SU-DHL-6 (cell line): ENCODE measurements at regions not wholly inside any gene's neighbourhood (a gene's known extent, or its start where the extent isn't known, plus 50 kb on each side); places are given as distances from the start of the nearest gene placed in this dataset.

Experiments used
- H2AFZ ChIP-seq: fragments of 200-600 bp; sonication (generic); 2 replicates; pipeline ENCODE4 v1.6.1; 2014; ENCODE audit warnings: low read depth, mild to moderate bottlenecking, moderate library complexity, mixed read lengths, antibody characterized with exemption, low read length; ENCODE audit not compliant: severe bottlenecking
- H3F3A ChIP-seq: fragments of 200-600 bp; shearing (Covaris generic); 2 replicates; pipeline ENCODE4 v1.6.0; 2016; ENCODE audit warnings: antibody characterized with exemption, mild to moderate bottlenecking; ENCODE audit not compliant: insufficient read depth
- H3K27ac ChIP-seq: fragments of 200-600 bp; sonication (generic); 2 replicates; pipeline ENCODE4 v1.5.1; 2016; ENCODE audit warnings: low read depth, mild to moderate bottlenecking, low read length, moderate library complexity, mixed read lengths
- H3K27me3 ChIP-seq: fragments of 200-600 bp; sonication (generic), shearing (Covaris generic); 2 replicates; pipeline ENCODE4 v1.6.0; 2014; ENCODE audit warnings: mild to moderate bottlenecking, low read length
- H3K36me3 ChIP-seq: fragments of 200-600 bp; sonication (generic); 2 replicates; pipeline ENCODE4 v1.6.1; 2014; ENCODE audit warnings: mild to moderate bottlenecking, low read length, mixed read lengths
- H3K4me2 ChIP-seq: fragments of 300-600, 200-600 bp; shearing (Covaris generic), sonication (generic); 2 replicates; pipeline ENCODE4 v1.6.0; 2014; ENCODE audit warnings: low read length, low read depth, mild to moderate bottlenecking; ENCODE audit not compliant: poor library complexity, severe bottlenecking
- H3K4me3 ChIP-seq: fragments of 200-600 bp; sonication (generic); 2 replicates; pipeline ENCODE4 v1.5.1; 2014; ENCODE audit warnings: antibody characterized with exemption, low read length, mild to moderate bottlenecking, mixed read lengths; ENCODE audit not compliant: insufficient read depth, poor library complexity, severe bottlenecking
- H3K79me2 ChIP-seq: fragments of 200-600 bp; sonication (generic); 2 replicates; pipeline ENCODE4 v1.6.1; 2014; ENCODE audit warnings: mild to moderate bottlenecking, low read length, moderate library complexity; ENCODE audit not compliant: insufficient read depth
- H3K9ac ChIP-seq: fragments of 200-600 bp; sonication (generic); 2 replicates; pipeline ENCODE4 v1.7.0; 2014; ENCODE audit warnings: mild to moderate bottlenecking, low read length
- H3K9me2 ChIP-seq: fragments of 200-600 bp; sonication (generic); replicated peaks from 2 replicates; pipeline ENCODE4 v1.6.1; 2014; ENCODE audit warnings: low read length; ENCODE audit not compliant: insufficient read depth
- H3K9me3 ChIP-seq: fragments of 200-600 bp; sonication (generic); 2 replicates; pipeline ENCODE4 v1.6.1; 2014; ENCODE audit warnings: low read length, mixed read lengths; ENCODE audit not compliant: insufficient read depth
- H4K20me1 ChIP-seq: fragments of 200-600 bp; sonication (generic); 2 replicates; pipeline ENCODE4 v1.6.1; 2014; ENCODE audit warnings: low read depth, mild to moderate bottlenecking, antibody characterized with exemption, low read length, moderate library complexity, mixed read lengths
- EZH2phosphoT487 ChIP-seq: fragments of 200-600 bp; sonication (generic), shearing (Covaris generic); conservative IDR thresholded peaks from 2 replicates; pipeline ENCODE4 v1.6.1; 2018; ENCODE audit warnings: mild to moderate bottlenecking, antibody characterized with exemption, low read length, moderate library complexity, mixed read lengths
- TF ChIP-seq, protein P1 (sequence below): fragments of 200-600 bp; sonication (generic); IDR thresholded peaks from one replicate; pipeline ENCODE4 v1.5.1; 2017; ENCODE audit warnings: antibody characterized with exemption, mild to moderate bottlenecking, low read length, moderate library complexity; ENCODE audit not compliant: insufficient read depth, poor library complexity, severe bottlenecking

DNA sequence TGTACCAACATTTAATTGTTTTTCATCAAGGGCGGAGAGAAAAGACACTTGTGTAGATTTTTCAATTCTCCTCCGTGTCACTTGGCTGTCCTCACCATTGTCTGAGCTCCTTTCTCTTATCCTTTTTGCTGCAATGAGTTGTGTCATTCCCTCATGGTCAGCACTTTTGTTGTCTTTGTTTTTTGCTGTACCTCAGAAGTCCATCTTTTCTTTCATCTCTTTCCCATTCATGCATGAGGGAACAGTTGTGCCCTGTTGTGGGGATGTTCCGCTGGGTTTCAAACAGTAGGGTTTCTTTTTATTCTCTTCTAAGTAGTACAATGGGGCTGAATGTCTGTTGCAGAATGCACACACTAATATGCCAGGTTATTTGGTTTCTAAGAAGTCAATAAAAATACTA, 222.6 kb downstream of the TM9SF2 start:
- no peaks in the 10 kb centered on the region for H3K9me3 ChIP-seq
- TF ChIP-seq EZH2phosphoT487 = no peak
- TF ChIP-seq, protein P1, sequence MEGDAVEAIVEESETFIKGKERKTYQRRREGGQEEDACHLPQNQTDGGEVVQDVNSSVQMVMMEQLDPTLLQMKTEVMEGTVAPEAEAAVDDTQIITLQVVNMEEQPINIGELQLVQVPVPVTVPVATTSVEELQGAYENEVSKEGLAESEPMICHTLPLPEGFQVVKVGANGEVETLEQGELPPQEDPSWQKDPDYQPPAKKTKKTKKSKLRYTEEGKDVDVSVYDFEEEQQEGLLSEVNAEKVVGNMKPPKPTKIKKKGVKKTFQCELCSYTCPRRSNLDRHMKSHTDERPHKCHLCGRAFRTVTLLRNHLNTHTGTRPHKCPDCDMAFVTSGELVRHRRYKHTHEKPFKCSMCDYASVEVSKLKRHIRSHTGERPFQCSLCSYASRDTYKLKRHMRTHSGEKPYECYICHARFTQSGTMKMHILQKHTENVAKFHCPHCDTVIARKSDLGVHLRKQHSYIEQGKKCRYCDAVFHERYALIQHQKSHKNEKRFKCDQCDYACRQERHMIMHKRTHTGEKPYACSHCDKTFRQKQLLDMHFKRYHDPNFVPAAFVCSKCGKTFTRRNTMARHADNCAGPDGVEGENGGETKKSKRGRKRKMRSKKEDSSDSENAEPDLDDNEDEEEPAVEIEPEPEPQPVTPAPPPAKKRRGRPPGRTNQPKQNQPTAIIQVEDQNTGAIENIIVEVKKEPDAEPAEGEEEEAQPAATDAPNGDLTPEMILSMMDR = no peak
- H3K36me3 ChIP-seq = no peaks in the 10 kb centered on the region
- no peak overlapping the region for H3K27ac ChIP-seq
- H3K4me2 ChIP-seq = no peak overlapping the region
- no peak overlapping the region for H2AFZ ChIP-seq
- H3K9ac ChIP-seq = no peak overlapping the region
- no peaks in the 10 kb centered on the region for H3K9me2 ChIP-seq
- no peak overlapping the region for H3K4me3 ChIP-seq
- no peaks in the 10 kb centered on the region for H3F3A ChIP-seq
- H3K79me2 ChIP-seq = no peaks in the 10 kb centered on the region
- H4K20me1 ChIP-seq = no peaks in the 10 kb centered on the region
- no peaks in the 10 kb centered on the region for H3K27me3 ChIP-seq

DNA sequence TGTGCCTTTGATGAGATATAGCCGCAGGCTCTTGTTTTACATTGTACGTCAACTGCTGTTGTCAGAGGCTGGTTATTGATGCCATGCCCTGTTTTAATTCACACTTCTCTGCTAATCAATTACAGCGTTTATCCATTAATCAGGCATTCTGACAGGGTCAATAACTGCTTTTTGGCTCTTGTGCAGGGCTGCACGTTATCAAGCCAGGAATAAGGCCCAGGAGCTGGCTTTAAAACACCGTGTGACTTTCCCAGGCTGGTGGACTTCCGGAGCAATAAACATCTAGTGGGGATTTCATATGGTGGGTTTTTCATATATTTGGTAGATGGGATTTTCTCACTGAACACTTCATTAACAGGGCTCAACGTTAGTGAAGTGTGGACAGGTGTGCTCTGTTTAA, 221.7 kb downstream of the TM9SF2 start:
- TF ChIP-seq, protein P1 = no peak
- TF ChIP-seq EZH2phosphoT487 = no peak
- no peak overlapping the region for H3K4me3 ChIP-seq
- no peak overlapping the region for H3K9ac ChIP-seq
- H3K9me3 ChIP-seq = no peaks in the 10 kb centered on the region
- no peak overlapping the region for H2AFZ ChIP-seq
- no peak overlapping the region for H3K27ac ChIP-seq
- H4K20me1 ChIP-seq = no peaks in the 10 kb centered on the region
- H3K9me2 ChIP-seq = no peaks in the 10 kb centered on the region
- H3K4me2 ChIP-seq = no peak overlapping the region
- H3K36me3 ChIP-seq = no peaks in the 10 kb centered on the region
- H3F3A ChIP-seq = no peaks in the 10 kb centered on the region
- no peaks in the 10 kb centered on the region for H3K79me2 ChIP-seq
- no peaks in the 10 kb centered on the region for H3K27me3 ChIP-seq

DNA sequence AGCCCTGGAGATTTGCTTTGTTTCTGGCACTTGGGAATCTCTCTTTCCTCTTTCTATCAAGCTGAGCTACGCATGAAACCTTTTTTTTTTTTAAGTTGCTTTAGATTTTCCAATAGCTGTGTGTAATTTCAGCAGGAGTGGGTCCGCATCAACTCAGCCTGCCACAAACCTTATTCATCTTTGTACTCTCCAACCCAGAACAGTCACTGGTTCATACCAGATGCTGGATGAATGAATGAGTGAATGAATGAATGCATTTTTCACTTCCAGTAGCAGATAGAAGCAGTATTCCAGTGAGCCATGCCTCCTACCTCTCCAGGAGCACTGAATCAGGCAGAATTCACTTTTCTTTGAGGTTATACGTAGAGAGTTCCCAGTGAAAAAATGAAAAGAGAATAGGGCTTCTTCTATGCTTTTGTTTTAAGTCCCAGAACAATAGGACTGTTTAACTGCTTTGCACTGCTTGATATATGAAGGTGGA, 221.1 kb downstream of the TM9SF2 start:
- Histone ChIP-seq H3K4me2 (no peak overlapping the region), H3K9me2 (no peaks in the 10 kb centered on the region), H3K9ac (no peak overlapping the region), H3F3A (no peaks in the 10 kb centered on the region), H4K20me1 (no peaks in the 10 kb centered on the region), H3K27ac (no peak overlapping the region), H3K4me3 (no peak overlapping the region), H2AFZ (no peak overlapping the region), H3K27me3 (no peaks in the 10 kb centered on the region), H3K9me3 (no peaks in the 10 kb centered on the region), H3K36me3 (no peaks in the 10 kb centered on the region), H3K79me2 (no peaks in the 10 kb centered on the region)
- TF ChIP-seq, protein P1 = no peak
- TF ChIP-seq EZH2phosphoT487 = no peak
